Sigmoid colon (tissue), 6 donors: ENCODE measurements at regions not wholly inside any gene's neighbourhood (a gene's known extent, or its start where the extent isn't known, plus 50 kb on each side); places are given as distances from the start of the nearest gene placed in this dataset.

Source experiments
- DNase-seq: peaks from one replicate; pipeline ENCODE4 v3.0.0-alpha.2; 2019
- H3K27ac ChIP-seq, 4 donors: fragments of 200-600 bp; sonication (generic); one replicate each; pipeline ENCODE4 v1.5.1; 2016 to 2019; ENCODE audit warnings: mild to moderate bottlenecking in 1 of 4
- H3K27me3 ChIP-seq, 3 donors: fragments of 200-600 bp; sonication (generic); one replicate each; pipeline ENCODE4 v1.5.1; 2019; ENCODE audit warnings: mild to moderate bottlenecking in 1 of 3
- H3K36me3 ChIP-seq, 4 donors: fragments of 200-600 bp; sonication (generic); one replicate each; pipeline ENCODE4 v1.5.1; 2016 to 2019
- H3K4me1 ChIP-seq, 4 donors: fragments of 200-600 bp; sonication (generic); one replicate each; pipeline ENCODE4 v1.5.1; 2017 to 2019
- H3K4me3 ChIP-seq, 4 donors: fragments of 200-600 bp; sonication (generic); one replicate each; pipeline ENCODE4 v1.5.1; 2017 to 2019; ENCODE audit warnings: mild to moderate bottlenecking in 2 of 4, moderate library complexity in 1 of 4
- H3K9me3 ChIP-seq, 4 donors: fragments of 200-600 bp in 3 of 4; sonication (generic) in 3 of 4; one replicate each; pipeline versions ENCODE4 v1.5.1 to v1.6.1; 2013 to 2019
- CTCF ChIP-seq, 4 experiments: fragments of 450-650 bp in 3 of 4; fragments of 200-600 bp in 1 of 4; IDR thresholded peaks; one replicate each; pipeline ENCODE4 v1.5.1; 2016 to 2019; ENCODE audit warnings: antibody characterized with exemption in 4 of 4, mild to moderate bottlenecking in 3 of 4, moderate library complexity in 2 of 4
- EP300 ChIP-seq, 4 donors: sonication (generic); formaldehyde crosslinking; IDR thresholded peaks; one replicate each; pipeline ENCODE4 v1.6.1; 2017; ENCODE audit warnings: antibody characterized with exemption in 4 of 4
- POLR2A ChIP-seq, 2 donors: fragments of 450-650 bp; IDR thresholded peaks; one replicate each; pipeline ENCODE4 v1.6.1; 2016; ENCODE audit warnings: antibody characterized with exemption in 2 of 2, mild to moderate bottlenecking in 2 of 2, moderate library complexity in 2 of 2
- POLR2AphosphoS5 ChIP-seq, 4 donors: sonication (generic); formaldehyde crosslinking; IDR thresholded peaks; one replicate each; pipeline ENCODE4 v1.6.1; 2017; ENCODE audit warnings: antibody characterized with exemption in 4 of 4
- WGBS, 2 donors: extraction: QIAGEN DNeasy Blood & Tissue Kit; methylation state at CpG; one replicate each; pipeline ENCODE4 v1.1.7; 2013; 5-methylcytosine and 5-hydroxymethylcytosine counted together
- intact Hi-C: fragments of 100-400 bp; cut with DNase I; formaldehyde crosslinking; loops from one replicate; pipeline ENCODE4 v1.15.1; 2023
- donor health status: healthy with polysubstance abuse.
- donor health status: healthy.

- no peak overlapping the region for H3K27ac ChIP-seq
- no peak for DNase-seq
- H3K9me3 ChIP-seq = no peaks in the 10 kb centered on the region
- intact Hi-C loops = no loop called here
- no peaks in the 10 kb centered on the region for H3K27me3 ChIP-seq
- no peaks in the 10 kb centered on the region for H3K36me3 ChIP-seq
- 85 to 90% methylated on average over 4 of the region's 4 CpGs for WGBS, 2 donors
- peaks cover 0 to 29% (median 25%) of the 10 kb centered on the region in 4 donors for H3K4me1 ChIP-seq
- no peak for TF ChIP-seq CTCF (IDR thresholded peaks at IDR 0.05)
- TF ChIP-seq POLR2AphosphoS5 (IDR thresholded peaks at IDR 0.05) = no peak
- no peak for TF ChIP-seq POLR2A (IDR thresholded peaks at IDR 0.05)
- no peak for TF ChIP-seq EP300 (IDR thresholded peaks at IDR 0.05)
- H3K4me3 ChIP-seq = no peak overlapping the region
Measured at GRCh38 chr18:75831960-75832359, 404.5 kb upstream of the SMIM21 start.

- 55 to 75% methylated on average over 2 of the region's 2 CpGs for WGBS, 2 donors
- TF ChIP-seq POLR2AphosphoS5 (IDR thresholded peaks at IDR 0.05) = no peak
- TF ChIP-seq EP300 (IDR thresholded peaks at IDR 0.05) = no peak
- no peak for TF ChIP-seq CTCF (IDR thresholded peaks at IDR 0.05)
- no peak for TF ChIP-seq POLR2A (IDR thresholded peaks at IDR 0.05)
- H3K9me3 ChIP-seq = no peaks in the 10 kb centered on the region
Measured at GRCh38 chr18:75830828-75831227, 403.3 kb upstream of the SMIM21 start.

GRCh38 chr18:75829091-75829490, 401.6 kb upstream of the SMIM21 start:
- no peak for DNase-seq
- H3K4me3 ChIP-seq = no peak overlapping the region
- peak overlapping the region in 2 of 4 donors; percentile 74 to 77 for H3K27ac ChIP-seq
- H3K27me3 ChIP-seq = no peaks in the 10 kb centered on the region
- TF ChIP-seq EP300 (IDR thresholded peaks at IDR 0.05) (no peak), POLR2AphosphoS5 (IDR thresholded peaks at IDR 0.05) (no peak), POLR2A (IDR thresholded peaks at IDR 0.05) (no peak), CTCF (IDR thresholded peaks at IDR 0.05) (no peak)
- 86 to 91% methylated on average over 4 of the region's 4 CpGs for WGBS, 2 donors
- no peaks in the 10 kb centered on the region for H3K36me3 ChIP-seq
- H3K4me1 ChIP-seq = peaks cover 0 to 33% (median 33%) of the 10 kb centered on the region in 4 donors
- no peaks in the 10 kb centered on the region for H3K9me3 ChIP-seq
- intact Hi-C loops = loop anchor here (10.0 kb wide), 1 partner anchor 96 kb away; no protein-coding TSS in a partner anchor

More at GRCh38 chr18:75830828-75831227, 403.3 kb upstream of the SMIM21 start:
- H3K27ac ChIP-seq = no peak overlapping the region
- H3K36me3 ChIP-seq = no peaks in the 10 kb centered on the region
- H3K27me3 ChIP-seq = no peaks in the 10 kb centered on the region
- no peak overlapping the region for H3K4me3 ChIP-seq
- no peak for DNase-seq
- peaks cover 0 to 33% (median 31%) of the 10 kb centered on the region in 4 donors for H3K4me1 ChIP-seq
- intact Hi-C loops = no loop called here

- no peak for DNase-seq
- Histone ChIP-seq H3K4me3 (no peak overlapping the region), H3K36me3 (no peaks in the 10 kb centered on the region), H3K9me3 (no peaks in the 10 kb centered on the region), H3K4me1 (peaks cover 0 to 39% (median 37%) of the 10 kb centered on the region in 4 donors), H3K27me3 (no peaks in the 10 kb centered on the region), H3K27ac (peak overlapping the region in 3 of 4 donors; percentile 59 to 77 (median 74))
- 45 to 67% methylated on average over 4 of the region's 4 CpGs for WGBS, 2 donors
- no peak for TF ChIP-seq POLR2A (IDR thresholded peaks at IDR 0.05)
- no peak for TF ChIP-seq CTCF (IDR thresholded peaks at IDR 0.05)
- TF ChIP-seq POLR2AphosphoS5 (IDR thresholded peaks at IDR 0.05) = no peak
- no peak for TF ChIP-seq EP300 (IDR thresholded peaks at IDR 0.05)
- intact Hi-C loops = loop anchor here (10.0 kb wide), 1 partner anchor 96 kb away; no protein-coding TSS in a partner anchor
Measured at GRCh38 chr18:75828379-75828778, 400.9 kb upstream of the SMIM21 start.
